NCI-H187 treated with DMSO at 0.1 percent for 48 hours (cell line): ENCODE measurements at regions not wholly inside any gene's neighbourhood (a gene's known extent, or its start where the extent isn't known, plus 50 kb on each side); places are given as distances from the start of the nearest gene placed in this dataset.
A peak's percentile ranks its signal among the peaks of the same experiment; 100 is the strongest.

ENCODE experiments used
- DNase-seq: peaks from one replicate; lab custom pipeline; 2025; lab: John Stamatoyannopoulos, UW

- DNase-seq, result no peak
Observed at GRCh38 chr2:175567435-175568061, 386.0 kb upstream of the ATP5MC3 start.

- DNase-seq, result no peak
Observed at GRCh38 chr2:175560521-175561169, 379.1 kb upstream of the ATP5MC3 start.

GRCh38 chr2:175559613-175560012 lies 378.1 kb upstream of the ATP5MC3 start:
- no peak for DNase-seq

GRCh38 chr2:175557810-175558377 lies 376.4 kb upstream of the ATP5MC3 start:
- DNase-seq, result no peak

- DNase-seq, result no peak
Observed at GRCh38 chr2:175553910-175554309, 372.4 kb upstream of the ATP5MC3 start.

GRCh38 chr2:175552902-175553301 lies 371.4 kb upstream of the ATP5MC3 start:
- DNase-seq, result no peak

GRCh38 chr2:175540421-175540820 lies 358.9 kb upstream of the ATP5MC3 start:
- DNase-seq, result no peak

- DNase-seq, result no peak
Observed at GRCh38 chr2:175539122-175539521, 357.6 kb upstream of the ATP5MC3 start.

GRCh38 chr2:175536059-175536458 lies 354.5 kb upstream of the ATP5MC3 start:
- no peak for DNase-seq

- no peak for DNase-seq
Observed at GRCh38 chr2:175535631-175536030, 354.1 kb upstream of the ATP5MC3 start.

GRCh38 chr2:175525975-175526374 lies 344.5 kb upstream of the ATP5MC3 start:
- DNase-seq, result no peak

GRCh38 chr2:175523001-175523400 lies 341.5 kb upstream of the ATP5MC3 start:
- no peak for DNase-seq

- no peak for DNase-seq
Observed at GRCh38 chr2:175518206-175518605, 336.7 kb upstream of the ATP5MC3 start.

- DNase-seq, result no peak
Observed at GRCh38 chr2:175516555-175516954, 335.0 kb upstream of the ATP5MC3 start.

GRCh38 chr2:175500255-175500654 lies 318.7 kb upstream of the ATP5MC3 start:
- DNase-seq, result no peak

GRCh38 chr2:175490360-175490791 lies 308.9 kb upstream of the ATP5MC3 start:
- DNase-seq, result no peak

- no peak for DNase-seq
Observed at GRCh38 chr2:175478096-175478768, 296.7 kb upstream of the ATP5MC3 start.

GRCh38 chr2:175476948-175477347 lies 295.4 kb upstream of the ATP5MC3 start:
- no peak for DNase-seq

- no peak for DNase-seq
Observed at GRCh38 chr2:175476374-175476773, 294.9 kb upstream of the ATP5MC3 start.

GRCh38 chr2:175475130-175475529 lies 293.6 kb upstream of the ATP5MC3 start:
- DNase-seq, result no peak

GRCh38 chr2:175468431-175469098 lies 287.1 kb upstream of the ATP5MC3 start:
- DNase-seq, result peak; percentile 34

GRCh38 chr2:175465101-175465500 lies 283.6 kb upstream of the ATP5MC3 start:
- no peak for DNase-seq

GRCh38 chr2:175464311-175464670 lies 282.8 kb upstream of the ATP5MC3 start:
- DNase-seq, result no peak
